ENCODE measurements at regions not wholly inside any gene's neighbourhood (a gene's known extent, or its start where the extent isn't known, plus 50 kb on each side); places are given as distances from the start of the nearest gene placed in this dataset.

GRCh38 chr4:30870513-30870912 is 150.3 kb downstream of the PCDH7 start:
- DNase-seq (ENCODE audit: low read depth): no peak

GRCh38 chr4:30875658-30876269 is 155.6 kb downstream of the PCDH7 start:
- DNase-seq (ENCODE audit: low read depth): no peak

GRCh38 chr4:30879855-30880598 is 159.9 kb downstream of the PCDH7 start:
- DNase-seq (ENCODE audit: low read depth): no peak

DNA sequence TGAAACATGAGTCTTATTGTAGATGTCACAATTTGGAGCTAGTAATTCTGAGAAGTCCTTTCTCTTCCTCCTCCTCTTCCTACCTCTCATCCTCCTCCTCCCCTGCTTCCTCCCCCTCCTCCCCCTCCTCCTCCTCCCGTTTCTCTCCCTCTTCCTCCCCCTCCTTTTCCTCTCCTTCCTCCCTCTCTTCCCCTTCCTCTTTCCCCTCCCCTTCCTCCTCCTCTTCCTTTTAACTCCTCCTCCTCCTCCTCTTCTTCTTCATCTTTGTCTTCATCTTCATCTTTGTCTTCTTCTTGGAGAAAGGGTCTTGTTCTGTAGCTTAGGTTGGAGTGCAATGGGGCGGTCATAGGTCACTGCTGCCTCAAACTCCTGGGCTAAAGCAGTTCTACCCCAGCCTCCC is 161.8 kb downstream of the PCDH7 start:
- DNase-seq (ENCODE audit: low read depth): no peak

- no peak for DNase-seq (ENCODE audit: low read depth)
These were observed 162.3 kb downstream of the PCDH7 start for GRCh38 chr4:30882443-30882842.

DNA sequence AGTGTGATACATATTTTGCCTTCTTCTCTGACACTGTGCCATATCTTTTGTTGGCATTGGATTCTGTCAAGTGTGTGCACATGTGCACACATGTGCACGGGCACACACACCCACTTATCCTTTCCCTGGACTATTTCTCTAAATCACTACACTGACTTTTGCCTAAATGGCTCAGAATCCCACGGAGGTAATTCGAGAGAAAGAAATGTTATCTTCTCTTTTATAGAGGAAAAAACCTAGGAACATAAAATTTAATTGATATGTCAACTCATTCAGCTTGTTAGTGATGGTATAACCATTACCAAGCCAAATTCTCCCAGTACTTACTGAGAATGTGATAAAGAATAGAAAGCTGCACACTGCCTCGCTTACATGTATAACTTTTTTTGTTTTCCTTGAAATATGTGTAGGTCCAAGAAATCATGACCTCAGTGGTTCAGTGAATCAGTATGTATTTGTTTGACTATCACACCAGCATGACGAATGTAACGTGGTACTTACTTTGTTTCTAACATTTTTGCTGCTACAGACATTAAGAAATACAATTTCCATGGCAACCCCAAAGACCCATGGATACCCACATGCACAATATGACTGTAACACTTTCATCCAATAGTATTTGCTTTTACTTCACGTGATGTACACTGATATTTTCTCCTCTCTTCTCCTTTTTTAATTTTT is 163.0 kb downstream of the PCDH7 start:
- no peak for DNase-seq (ENCODE audit: low read depth)

- DNase-seq (ENCODE audit: low read depth): no peak
These were observed 181.6 kb downstream of the PCDH7 start for GRCh38 chr4:30901461-30902451.

DNA sequence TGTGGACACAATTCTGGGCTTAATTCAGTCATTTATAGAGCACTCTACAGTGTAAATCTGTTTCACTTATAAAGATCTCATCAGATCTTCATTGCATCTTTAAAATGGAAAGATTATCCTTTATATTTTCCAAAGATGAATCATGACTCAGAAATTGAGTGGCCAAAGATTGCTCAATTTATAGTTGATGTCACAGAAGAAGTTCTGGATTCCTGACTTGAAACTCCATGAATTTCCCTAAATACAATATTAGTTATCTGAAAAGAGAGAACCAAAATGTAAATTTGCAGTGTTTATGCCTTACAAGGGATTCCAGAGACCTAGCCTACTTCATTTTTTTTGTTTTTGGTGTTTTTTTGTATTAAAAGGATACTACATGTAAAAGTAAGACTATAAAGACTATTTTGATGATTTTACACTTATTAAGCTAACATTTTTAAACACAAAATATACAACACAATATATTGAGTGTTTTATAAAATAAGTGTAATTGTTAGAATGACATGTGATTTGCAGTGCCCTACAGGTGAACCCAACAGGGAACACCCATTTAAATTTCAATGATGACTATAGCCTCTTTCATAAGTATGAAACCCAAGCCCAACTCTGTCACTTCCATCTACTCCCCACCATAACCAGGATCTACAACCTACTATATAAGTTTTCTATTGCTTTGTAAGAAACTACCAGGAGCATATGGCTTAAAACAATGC is 183.5 kb downstream of the PCDH7 start:
- no peak for DNase-seq (ENCODE audit: low read depth)

GRCh38 chr4:30904215-30904555 is 184.0 kb downstream of the PCDH7 start:
- DNase-seq (ENCODE audit: low read depth): no peak

DNA sequence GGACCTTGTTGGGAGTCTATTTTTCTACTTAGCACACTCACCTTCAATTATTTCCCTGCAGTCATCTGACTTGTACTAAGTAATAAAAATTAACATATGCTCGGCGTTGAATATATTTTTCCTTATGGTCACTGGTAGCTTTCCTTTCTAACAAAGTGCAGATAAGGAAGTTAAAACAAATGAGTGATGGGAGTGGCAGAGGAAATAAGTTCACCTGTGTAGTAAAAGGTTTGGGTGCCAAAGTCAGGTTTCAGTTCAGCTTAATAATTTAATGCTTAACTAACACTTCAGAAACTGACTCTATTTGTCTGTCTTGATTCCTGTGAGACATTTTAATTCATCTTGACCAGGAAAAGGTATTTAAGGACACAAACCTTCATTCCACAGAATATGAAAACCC is 184.4 kb downstream of the PCDH7 start:
- DNase-seq (ENCODE audit: low read depth): no peak

DNA sequence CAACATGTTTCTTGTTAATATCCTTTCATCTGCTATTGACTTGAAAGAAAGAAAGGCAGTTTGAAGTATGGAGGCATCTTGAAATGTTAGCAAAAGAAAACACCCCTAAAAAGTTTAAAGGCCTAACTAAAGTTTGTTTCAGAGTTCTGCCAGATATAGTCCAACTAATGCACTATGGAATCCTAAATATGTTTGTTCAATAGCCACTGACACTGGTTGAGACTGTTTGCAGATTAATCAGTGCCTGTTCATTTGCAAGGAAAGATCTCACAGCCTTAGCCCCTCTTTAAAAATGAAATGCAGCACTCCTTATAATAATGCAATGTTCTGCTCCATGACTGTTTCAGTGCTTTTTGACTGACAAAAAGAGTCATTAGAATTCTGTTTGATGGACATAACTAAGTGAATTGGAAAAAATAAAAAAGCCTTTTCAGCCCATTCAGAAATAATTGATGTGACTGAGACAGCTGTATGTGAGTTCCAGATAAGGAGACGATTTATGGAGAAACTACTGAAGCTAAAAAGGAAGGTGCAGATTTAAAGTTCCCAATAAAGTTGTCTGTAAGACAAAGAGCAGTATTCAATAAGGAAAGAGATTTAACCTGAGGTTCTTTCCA is 192.0 kb downstream of the PCDH7 start:
- no peak for DNase-seq (ENCODE audit: low read depth)

DNA sequence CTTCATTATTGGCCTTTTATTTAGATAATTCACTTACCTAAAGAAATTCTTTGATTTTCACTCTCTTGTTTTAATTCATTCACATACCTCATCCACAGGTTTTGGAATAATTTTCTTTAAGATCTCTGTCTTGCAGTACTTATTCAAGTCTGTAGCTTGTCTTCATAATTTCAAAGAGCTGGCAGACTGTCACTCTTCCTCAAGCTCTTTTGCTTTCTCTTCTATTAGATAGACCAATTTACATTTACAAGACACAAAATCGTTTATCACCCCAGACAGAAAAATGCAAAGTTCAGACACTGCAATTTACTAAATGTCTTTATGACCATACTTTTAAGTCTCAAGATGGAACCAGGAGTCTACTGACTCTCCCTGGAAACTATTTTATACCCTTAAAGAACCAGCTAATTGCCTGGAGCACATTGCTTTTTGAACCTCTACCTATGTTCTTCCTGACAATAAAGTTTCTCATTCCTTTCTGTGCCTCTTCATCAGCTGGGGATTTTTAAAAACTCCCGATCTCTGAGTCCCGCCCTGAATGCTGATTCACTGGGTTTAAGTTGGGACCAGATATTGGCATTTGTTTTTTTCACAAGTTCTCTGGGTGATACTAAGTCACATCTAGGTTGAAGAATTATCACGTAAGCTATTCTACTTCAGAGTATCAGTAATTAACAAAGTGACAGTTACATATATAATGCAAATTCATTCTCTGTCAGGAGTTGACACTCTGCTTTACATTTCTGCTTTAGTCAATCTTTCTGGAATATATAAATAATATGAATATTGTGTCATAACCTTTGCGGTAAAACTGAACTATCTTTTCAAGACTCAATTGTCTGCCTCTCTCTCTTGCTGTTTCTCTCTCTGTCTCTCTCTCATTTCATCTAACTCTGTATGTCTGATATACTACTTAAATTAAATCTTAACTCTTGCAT is 196.4 kb downstream of the PCDH7 start:
- no peak for DNase-seq (ENCODE audit: low read depth)

DNA sequence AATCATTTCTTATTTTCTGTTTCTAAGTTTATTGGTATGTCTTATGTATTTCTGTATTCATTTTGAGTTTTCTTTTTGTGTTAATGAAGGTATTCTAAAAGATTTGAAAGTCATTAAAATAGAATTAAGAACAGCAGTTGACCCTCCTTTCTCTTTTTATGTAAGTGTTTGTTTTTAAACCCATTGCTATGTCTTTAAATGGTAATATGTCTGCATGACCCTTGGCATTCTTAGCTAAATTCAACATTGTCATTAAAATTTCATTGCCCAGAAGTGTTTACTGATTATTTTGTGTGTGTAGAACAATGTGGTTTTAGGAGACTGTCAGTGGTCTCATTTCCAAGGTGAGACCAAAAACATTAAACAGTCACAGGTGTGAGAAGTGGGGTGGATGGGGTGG is 197.8 kb downstream of the PCDH7 start:
- DNase-seq (ENCODE audit: low read depth): no peak

DNA sequence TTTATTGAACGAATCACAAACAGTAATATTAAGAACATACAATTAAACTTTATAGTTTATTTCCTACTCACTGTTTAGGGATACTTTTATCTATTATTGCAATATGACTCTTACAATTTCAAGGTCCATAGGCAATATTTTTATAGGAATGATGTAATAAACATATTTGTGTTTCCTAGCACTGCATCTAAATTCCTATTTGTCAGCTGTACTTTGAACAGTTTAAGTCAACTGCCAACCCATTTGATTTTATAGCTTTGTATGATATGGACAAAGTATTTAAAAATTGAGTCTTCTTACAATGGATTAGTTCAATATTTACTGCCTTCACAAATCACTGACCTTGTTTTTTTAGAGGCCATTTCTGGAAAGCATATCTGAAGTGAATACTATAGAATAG is 199.3 kb downstream of the PCDH7 start:
- no peak for DNase-seq (ENCODE audit: low read depth)

DNA sequence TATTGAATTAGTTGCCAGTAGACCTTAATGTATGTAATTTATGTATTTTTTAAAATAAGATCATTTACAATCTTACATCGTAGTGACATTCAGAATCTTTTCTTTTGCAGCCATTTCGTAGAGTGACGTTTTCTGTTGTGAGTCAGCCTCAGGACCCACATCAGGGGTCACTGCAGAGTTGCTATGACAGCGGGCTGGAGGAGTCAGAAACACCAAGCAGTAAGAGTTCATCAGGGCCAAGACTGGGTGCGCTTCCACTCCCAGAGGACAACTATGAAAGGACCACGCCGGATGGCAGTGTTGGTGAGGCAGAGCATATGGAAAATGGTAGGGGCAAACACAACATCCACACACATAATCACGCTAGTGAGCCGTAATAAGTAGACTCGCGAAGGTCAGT is 199.9 kb downstream of the PCDH7 start:
- DNase-seq (ENCODE audit: low read depth): peak; percentile 6

DNA sequence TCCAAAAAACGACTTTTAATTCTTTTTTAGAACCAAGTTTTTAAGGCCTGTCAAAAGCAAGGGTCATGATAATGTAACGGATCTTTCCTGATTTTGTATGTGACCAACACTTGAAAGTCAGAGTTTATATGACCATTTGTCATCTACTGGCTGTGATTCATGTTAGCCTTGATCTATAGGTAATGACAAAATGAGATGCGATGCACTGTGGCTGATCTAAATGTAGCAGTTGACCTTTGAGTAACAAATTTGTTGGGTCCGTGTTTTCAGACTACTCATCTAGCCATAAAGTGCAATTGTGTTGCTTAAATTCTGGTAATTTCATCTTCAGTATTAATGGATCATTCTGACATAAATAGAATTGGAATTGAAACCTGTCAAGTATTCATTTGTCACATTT is 202.5 kb downstream of the PCDH7 start:
- DNase-seq (ENCODE audit: low read depth): no peak

- DNase-seq (ENCODE audit: low read depth): no peak
These were observed 204.3 kb downstream of the PCDH7 start for GRCh38 chr4:30924495-30924894.

GRCh38 chr4:30929649-30930048 is 209.5 kb downstream of the PCDH7 start:
- no peak for DNase-seq (ENCODE audit: low read depth)

DNA sequence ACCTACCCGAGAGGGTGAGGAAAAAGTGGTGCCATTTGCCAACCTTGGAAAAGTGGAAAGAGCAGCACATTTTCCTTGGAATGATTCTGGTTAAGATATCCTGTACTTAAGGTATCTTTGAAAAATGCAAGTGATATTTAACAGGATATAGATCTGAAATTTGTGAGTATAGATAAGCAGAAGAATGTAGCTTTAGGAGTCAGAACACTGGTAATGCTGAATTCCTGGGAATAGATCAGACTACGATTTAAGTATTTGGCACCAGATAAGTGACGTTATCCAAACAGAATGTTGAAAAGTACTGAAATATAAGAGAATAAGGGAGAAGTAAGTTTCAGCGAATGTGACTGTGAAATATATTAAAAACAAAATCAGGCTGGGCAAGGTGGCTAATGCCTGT is 210.1 kb downstream of the PCDH7 start:
- no peak for DNase-seq (ENCODE audit: low read depth)

DNA sequence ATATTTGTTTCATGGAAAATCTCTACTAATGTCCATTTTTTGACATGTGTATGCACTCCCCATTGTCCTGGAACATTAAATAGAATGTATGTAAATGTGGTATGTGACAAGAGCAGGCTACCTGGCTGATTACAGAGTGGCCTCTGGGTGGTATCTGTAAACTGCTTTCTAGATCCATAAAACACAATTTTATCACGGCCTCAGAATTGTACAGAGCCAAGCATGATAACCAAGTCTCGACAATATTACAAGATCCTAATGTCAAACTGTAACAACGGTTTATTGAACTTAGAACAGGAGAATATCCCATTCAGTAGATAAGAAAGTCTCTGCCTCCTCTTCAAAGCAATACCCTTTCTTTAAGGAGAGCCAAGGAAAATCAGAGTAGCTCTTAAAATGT is 212.4 kb downstream of the PCDH7 start:
- no peak for DNase-seq (ENCODE audit: low read depth)
